ENCODE measurements at regions not wholly inside any gene's neighbourhood (a gene's known extent, or its start where the extent isn't known, plus 50 kb on each side); places are given as distances from the start of the nearest gene placed in this dataset.
"Not testable (repeated sequence)": the region's sequence is repeated elsewhere in the genome, so short reads cannot be mapped to it uniquely, and the experiment has no call there.

- no peak for DNase-seq (ENCODE audit: low read depth, low spot score)
These were observed 50.4 kb downstream of the KATNIP start for GRCh38 chr16:27600381-27600780.

GRCh38 chr16:27602103-27602502 lies 52.2 kb downstream of the KATNIP start:
- DNase-seq (ENCODE audit: low read depth, low spot score), result no peak

GRCh38 chr16:27605500-27606106 lies 55.7 kb downstream of the KATNIP start:
- not testable (repeated sequence) for DNase-seq (ENCODE audit: low read depth, low spot score)

- no peak for DNase-seq (ENCODE audit: low read depth, low spot score)
These were observed 61.4 kb downstream of the KATNIP start for GRCh38 chr16:27611340-27611739.

- DNase-seq (ENCODE audit: low read depth, low spot score), result no peak
These were observed 63.4 kb downstream of the KATNIP start for GRCh38 chr16:27613238-27613791.

- DNase-seq (ENCODE audit: low read depth, low spot score), result no peak
These were observed 67.7 kb downstream of the KATNIP start for GRCh38 chr16:27617665-27618064.

- no peak for DNase-seq (ENCODE audit: low read depth, low spot score)
These were observed 68.2 kb downstream of the KATNIP start for GRCh38 chr16:27618165-27618564.

- no peak for DNase-seq (ENCODE audit: low read depth, low spot score)
These were observed 68.8 kb downstream of the KATNIP start for GRCh38 chr16:27618606-27619327.

GRCh38 chr16:27620541-27620940 lies 70.6 kb downstream of the KATNIP start:
- DNase-seq (ENCODE audit: low read depth, low spot score), result no peak

GRCh38 chr16:27624154-27625049 lies 74.5 kb downstream of the KATNIP start:
- no peak for DNase-seq (ENCODE audit: low read depth, low spot score)

GRCh38 chr16:27625050-27625697 lies 75.2 kb downstream of the KATNIP start:
- DNase-seq (ENCODE audit: low read depth, low spot score), result no peak

GRCh38 chr16:27627136-27627535 lies 77.2 kb downstream of the KATNIP start:
- no peak for DNase-seq (ENCODE audit: low read depth, low spot score)

GRCh38 chr16:27628241-27628942 lies 78.4 kb downstream of the KATNIP start:
- DNase-seq (ENCODE audit: low read depth, low spot score), result no peak

GRCh38 chr16:27628943-27629462 lies 79.1 kb downstream of the KATNIP start:
- DNase-seq (ENCODE audit: low read depth, low spot score), result not testable (repeated sequence)

- no peak for DNase-seq (ENCODE audit: low read depth, low spot score)
These were observed 82.3 kb downstream of the KATNIP start for GRCh38 chr16:27632216-27632615.

GRCh38 chr16:27633221-27633620 lies 83.3 kb downstream of the KATNIP start:
- DNase-seq (ENCODE audit: low read depth, low spot score), result no peak

GRCh38 chr16:27633721-27634120 lies 83.8 kb downstream of the KATNIP start:
- no peak for DNase-seq (ENCODE audit: low read depth, low spot score)

- DNase-seq (ENCODE audit: low read depth, low spot score), result no peak
These were observed 84.8 kb downstream of the KATNIP start for GRCh38 chr16:27634779-27635178.

- no peak for DNase-seq (ENCODE audit: low read depth, low spot score)
These were observed 86.7 kb downstream of the KATNIP start for GRCh38 chr16:27636453-27637240.

Measured in iPS DF 19.7 (cell line).